Stimulated activated CD8-positive, alpha-beta memory T cell treated with anti-CD3 and anti-CD28 coated beads, Interleukin-4, amount 100 ng/mL, for 48 hours (primary cell): ENCODE measurements at regions not wholly inside any gene's neighbourhood (a gene's known extent, or its start where the extent isn't known, plus 50 kb on each side); places are given as distances from the start of the nearest gene placed in this dataset.

Experiments used
- DNase-seq: peaks from one replicate; pipeline ENCODE4 v3.0.0-alpha.2; 2020

- DNase-seq: no peak
Measured at GRCh38 chr5:35477911-35478310, 139.8 kb upstream of the SPEF2 start.

GRCh38 chr5:35477321-35477720 is 140.3 kb upstream of the SPEF2 start:
- DNase-seq: no peak

GRCh38 chr5:35476797-35477196 is 140.9 kb upstream of the SPEF2 start:
- DNase-seq: no peak

GRCh38 chr5:35476036-35476435 is 141.6 kb upstream of the SPEF2 start:
- DNase-seq: no peak

- DNase-seq: no peak
Measured at GRCh38 chr5:35473589-35473988, 144.1 kb upstream of the SPEF2 start.

- DNase-seq: no peak
Measured at GRCh38 chr5:35470866-35471265, 146.8 kb upstream of the SPEF2 start.

- no peak for DNase-seq
Measured at GRCh38 chr5:35468811-35469210, 148.9 kb upstream of the SPEF2 start.

GRCh38 chr5:35466746-35467145 is 150.9 kb upstream of the SPEF2 start:
- no peak for DNase-seq

GRCh38 chr5:35464757-35465156 is 152.9 kb upstream of the SPEF2 start:
- no peak for DNase-seq

GRCh38 chr5:35461530-35461929 is 156.1 kb upstream of the SPEF2 start:
- DNase-seq: no peak

- DNase-seq: no peak
Measured at GRCh38 chr5:35458824-35459207, 158.8 kb upstream of the SPEF2 start.

- no peak for DNase-seq
Measured at GRCh38 chr5:35457912-35458823, 159.5 kb upstream of the SPEF2 start.

- DNase-seq: no peak
Measured at GRCh38 chr5:35456506-35456905, 161.2 kb upstream of the SPEF2 start.

GRCh38 chr5:35454011-35454525 is 163.6 kb upstream of the SPEF2 start:
- no peak for DNase-seq

GRCh38 chr5:35443803-35444595 is 173.7 kb upstream of the SPEF2 start:
- no peak for DNase-seq

- no peak for DNase-seq
Measured at GRCh38 chr5:35442885-35443639, 174.6 kb upstream of the SPEF2 start.

GRCh38 chr5:35440409-35440808 is 177.3 kb upstream of the SPEF2 start:
- DNase-seq: no peak

GRCh38 chr5:35438786-35439185 is 178.9 kb upstream of the SPEF2 start:
- no peak for DNase-seq

GRCh38 chr5:35438288-35438687 is 179.4 kb upstream of the SPEF2 start:
- DNase-seq: no peak

- DNase-seq: no peak
Measured at GRCh38 chr5:35436400-35437057, 181.1 kb upstream of the SPEF2 start.

- no peak for DNase-seq
Measured at GRCh38 chr5:35430381-35431162, 187.1 kb upstream of the SPEF2 start.

- no peak for DNase-seq
Measured at GRCh38 chr5:35420200-35420599, 189.9 kb upstream of the PRLR start.
